Endometrial microvascular endothelial cells (primary cell): ENCODE measurements at regions not wholly inside any gene's neighbourhood (a gene's known extent, or its start where the extent isn't known, plus 50 kb on each side); places are given as distances from the start of the nearest gene placed in this dataset.

Experiments
- in situ Hi-C: cut with HindIII; loops from 2 replicates; pipeline ENCODE4 v1.10.0; 2017; ENCODE audit warnings: low sequenced_read_pairs, low pct_unique_long_range_greater_than_20kb; ENCODE audit errors: inconsistent ontology term

- in situ Hi-C loops = no loop called here
Measured at GRCh38 chr3:139288266-139288821, 55.5 kb upstream of the MRPS22 start.

- in situ Hi-C loops = no loop called here
Measured at GRCh38 chr3:139289860-139290524, 53.8 kb upstream of the MRPS22 start.

- in situ Hi-C loops = no loop called here
Measured at GRCh38 chr3:139291276-139292051, 52.4 kb upstream of the MRPS22 start.

- in situ Hi-C loops = no loop called here
Measured at GRCh38 chr3:139292192-139292591, 51.6 kb upstream of the MRPS22 start.

GRCh38 chr3:139292711-139293664 lies 50.8 kb upstream of the MRPS22 start:
- in situ Hi-C loops = no loop called here

- in situ Hi-C loops = no loop called here
Measured at GRCh38 chr3:139293665-139294023, 50.2 kb upstream of the MRPS22 start.
